Uterus (tissue), 2 donors: ENCODE measurements at regions not wholly inside any gene's neighbourhood (a gene's known extent, or its start where the extent isn't known, plus 50 kb on each side); places are given as distances from the start of the nearest gene placed in this dataset.

Source experiments
- CTCF ChIP-seq, 4 experiments: fragments of 200-600 bp in 2 of 4; fragments of 450-650 bp in 2 of 4; sonication (generic) in 2 of 4; IDR thresholded peaks; one replicate each; pipeline ENCODE4 v1.5.1; 2016 to 2019; ENCODE audit warnings: antibody characterized with exemption in 4 of 4, mild to moderate bottlenecking in 2 of 4, moderate library complexity in 1 of 4
- POLR2A ChIP-seq, 2 donors: fragments of 450-650 bp; IDR thresholded peaks; one replicate each; pipeline ENCODE4 v1.6.1; 2016; ENCODE audit warnings: antibody characterized with exemption in 2 of 2, mild to moderate bottlenecking in 1 of 2, moderate library complexity in 1 of 2

- no peak for TF ChIP-seq POLR2A (IDR thresholded peaks at IDR 0.05)
- TF ChIP-seq CTCF (IDR thresholded peaks at IDR 0.05) = no peak
These were observed 137.5 kb downstream of the FAM76B start for GRCh38 chr11:95652002-95652472.
